Immature natural killer cell (primary cell): ENCODE measurements at regions not wholly inside any gene's neighbourhood (a gene's known extent, or its start where the extent isn't known, plus 50 kb on each side); places are given as distances from the start of the nearest gene placed in this dataset.
"Not testable (repeated sequence)": the region's sequence is repeated elsewhere in the genome, so short reads cannot be mapped to it uniquely, and the experiment has no call there.

Experiments
- DNase-seq, 3 donors: peaks; one replicate each; pipeline ENCODE4 v3.0.0; 2022; ENCODE audit warnings: mixed read lengths in 1 of 3
- H3K27ac Mint-ChIP-seq, 6 donors: one replicate each; pipeline ENCODE4 v1.8.0; 2020; ENCODE audit warnings: mixed read lengths in 6 of 6, mild to moderate bottlenecking in 5 of 6, inconsistent platforms in 4 of 6, moderate library complexity in 3 of 6
- H3K27me3 Mint-ChIP-seq, 3 donors: one replicate each; pipeline ENCODE4 v1.8.0; 2020 to 2021; ENCODE audit warnings: low read depth in 3 of 3, mild to moderate bottlenecking in 3 of 3, mixed read lengths in 3 of 3, moderate library complexity in 3 of 3, inconsistent platforms in 1 of 3
- H3K36me3 Mint-ChIP-seq, 3 donors: one replicate each; pipeline ENCODE4 v1.8.0; 2020; ENCODE audit warnings: mixed read lengths in 3 of 3, inconsistent platforms in 2 of 3, mild to moderate bottlenecking in 2 of 3
- H3K4me1 Mint-ChIP-seq, 2 donors: one replicate each; pipeline ENCODE4 v1.8.0; 2020; ENCODE audit warnings: inconsistent platforms in 2 of 2, mild to moderate bottlenecking in 2 of 2, mixed read lengths in 2 of 2, moderate library complexity in 1 of 2
- H3K4me3 Mint-ChIP-seq, 5 donors: one replicate each; pipeline ENCODE4 v1.8.0; 2020; ENCODE audit warnings: mild to moderate bottlenecking in 5 of 5, mixed read lengths in 5 of 5, inconsistent platforms in 3 of 5, moderate library complexity in 3 of 5
- H3K9me3 Mint-ChIP-seq, 6 donors: one replicate each; pipeline ENCODE4 v1.8.0; 2020; ENCODE audit warnings: mild to moderate bottlenecking in 6 of 6, mixed read lengths in 6 of 6, inconsistent platforms in 4 of 6, moderate library complexity in 3 of 6

GRCh38 chr10:5291501-5292195 is 73.1 kb upstream of the UCN3 start:
- Mint-ChIP-seq H3K9me3 (peaks cover 0 to 3% (median 0%) of the 10 kb centered on the region in 6 donors), H3K4me1 (peaks cover 88% of the 10 kb centered on the region in 2 donors), H3K27me3 (peaks cover 7 to 11% (median 8%) of the 10 kb centered on the region in 3 donors), H3K36me3 (peaks cover 9 to 25% (median 15%) of the 10 kb centered on the region in 3 donors), H3K4me3 (peak overlapping the region; percentile 84 to 94 (median 93)), H3K27ac (peak overlapping the region; percentile 97 to 99 (median 98))
- DNase-seq: peak; percentile 60 to 71 (median 63)

DNA sequence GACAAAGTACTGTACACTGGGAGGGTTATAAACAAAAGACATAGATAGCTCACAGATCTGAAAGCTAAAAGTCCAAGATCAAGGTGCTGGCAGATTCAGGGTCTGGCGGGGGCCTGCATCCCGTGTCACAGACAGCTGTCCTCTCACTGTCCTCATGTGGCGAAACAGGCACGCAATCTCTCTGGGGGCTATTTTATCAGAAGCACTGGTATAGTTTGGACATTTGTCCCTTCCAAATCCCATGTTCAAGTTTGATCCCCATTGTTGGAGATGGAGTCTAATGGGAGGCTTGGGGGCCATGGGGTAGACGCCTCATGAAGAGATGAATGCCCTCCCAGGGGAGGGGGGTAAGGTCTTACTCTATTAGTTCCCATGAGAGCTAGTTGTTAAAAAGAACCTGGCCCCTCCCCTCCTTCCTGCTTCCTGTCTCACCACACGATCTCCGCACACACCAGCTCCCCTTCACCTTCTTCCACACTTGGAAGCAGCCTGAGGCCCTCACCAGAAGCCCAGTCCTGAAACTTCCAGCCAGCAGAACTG is 72.5 kb upstream of the UCN3 start:
- H3K4me3 Mint-ChIP-seq: peak overlapping the region; percentile 84 to 94 (median 93)

GRCh38 chr10:5292970-5293369 is 71.8 kb upstream of the UCN3 start:
- peaks cover 7 to 11% (median 8%) of the 10 kb centered on the region in 3 donors for H3K27me3 Mint-ChIP-seq
- peak overlapping the region; percentile 96 to 99 (median 98) for H3K27ac Mint-ChIP-seq
- peaks cover 9 to 25% (median 13%) of the 10 kb centered on the region in 3 donors for H3K36me3 Mint-ChIP-seq
- not testable (repeated sequence) for DNase-seq, H3K9me3 Mint-ChIP-seq
- H3K4me1 Mint-ChIP-seq: peaks cover 95 to 96% of the 10 kb centered on the region in 2 donors
- peak overlapping the region; percentile 84 to 94 (median 93) for H3K4me3 Mint-ChIP-seq

More for the DNA sequence above, 72.5 kb upstream of the UCN3 start:
- Mint-ChIP-seq H3K9me3 (peaks cover 0 to 3% (median 0%) of the 10 kb centered on the region in 6 donors), H3K27me3 (peaks cover 7 to 11% (median 8%) of the 10 kb centered on the region in 3 donors), H3K36me3 (peaks cover 9 to 22% (median 9%) of the 10 kb centered on the region in 3 donors), H3K27ac (peak overlapping the region; percentile 97 to 99 (median 98)), H3K4me1 (peaks cover 89% of the 10 kb centered on the region in 2 donors)
- peak; percentile 29 to 33 (median 32) for DNase-seq

DNA sequence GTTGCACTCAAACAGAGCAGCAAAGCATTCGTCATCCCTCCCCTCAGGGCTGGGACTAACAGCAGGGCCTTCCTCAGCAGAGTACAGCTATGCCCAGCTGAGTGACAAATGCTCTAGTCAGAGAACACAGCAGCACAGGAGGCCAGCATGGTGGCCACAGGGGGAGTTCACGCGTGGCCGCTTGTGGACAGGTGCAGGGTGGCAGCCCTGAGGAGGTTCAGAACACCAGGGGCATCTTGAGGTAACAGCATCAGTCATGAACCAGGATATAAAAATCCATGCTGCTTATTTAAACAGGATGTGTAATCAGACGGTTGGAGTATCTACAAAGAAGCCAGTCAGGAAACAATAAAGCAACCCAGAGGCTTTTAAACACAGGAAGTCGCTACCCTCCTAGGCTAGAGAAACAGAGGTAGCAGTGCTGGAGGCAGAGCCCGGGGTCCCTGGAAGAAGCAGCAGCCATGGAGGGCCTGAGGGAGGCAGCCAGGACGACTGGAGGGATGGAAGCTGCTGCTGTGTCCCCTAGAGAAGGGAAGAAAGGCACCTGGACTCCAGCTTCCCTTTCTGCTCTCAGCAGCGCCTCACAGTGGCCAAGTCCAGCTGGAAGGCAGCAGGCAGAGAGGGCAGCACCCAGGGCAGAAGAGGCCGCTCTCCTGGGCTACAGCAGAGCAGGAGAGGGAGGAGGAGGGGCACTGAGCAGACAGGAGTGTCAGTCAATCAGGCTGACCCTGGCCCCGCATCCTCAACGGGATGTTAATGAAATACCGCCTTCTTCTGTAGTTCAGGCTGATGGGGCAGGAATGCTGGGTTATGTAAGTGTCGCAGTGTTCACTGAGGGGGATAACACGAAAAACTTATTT is 70.8 kb upstream of the UCN3 start:
- DNase-seq: peak; percentile 41 to 56 (median 46)
- Mint-ChIP-seq H3K27me3 (peaks cover 7 to 11% (median 8%) of the 10 kb centered on the region in 3 donors), H3K4me3 (peak overlapping the region; percentile 84 to 94 (median 93)), H3K9me3 (peaks cover 0 to 3% (median under 1%) of the 10 kb centered on the region in 6 donors), H3K27ac (peak overlapping the region; percentile 96 to 99 (median 98)), H3K4me1 (peaks cover 97% of the 10 kb centered on the region in 2 donors), H3K36me3 (peaks cover 4 to 24% (median 13%) of the 10 kb centered on the region in 3 donors)

GRCh38 chr10:5297466-5297865 is 67.3 kb upstream of the UCN3 start:
- H3K9me3 Mint-ChIP-seq: peaks cover 0 to 3% (median under 1%) of the 10 kb centered on the region in 6 donors
- H3K27ac Mint-ChIP-seq: peak overlapping the region; percentile 96 to 99 (median 98)
- peak; percentile 73 to 77 (median 74) for DNase-seq
- peaks cover 83 to 92% of the 10 kb centered on the region in 2 donors for H3K4me1 Mint-ChIP-seq
- H3K36me3 Mint-ChIP-seq: peaks cover 10 to 32% (median 31%) of the 10 kb centered on the region in 3 donors
- H3K4me3 Mint-ChIP-seq: peak overlapping the region; percentile 70 to 94 (median 77)
- H3K27me3 Mint-ChIP-seq: peaks cover 4 to 6% (median 5%) of the 10 kb centered on the region in 3 donors

DNA sequence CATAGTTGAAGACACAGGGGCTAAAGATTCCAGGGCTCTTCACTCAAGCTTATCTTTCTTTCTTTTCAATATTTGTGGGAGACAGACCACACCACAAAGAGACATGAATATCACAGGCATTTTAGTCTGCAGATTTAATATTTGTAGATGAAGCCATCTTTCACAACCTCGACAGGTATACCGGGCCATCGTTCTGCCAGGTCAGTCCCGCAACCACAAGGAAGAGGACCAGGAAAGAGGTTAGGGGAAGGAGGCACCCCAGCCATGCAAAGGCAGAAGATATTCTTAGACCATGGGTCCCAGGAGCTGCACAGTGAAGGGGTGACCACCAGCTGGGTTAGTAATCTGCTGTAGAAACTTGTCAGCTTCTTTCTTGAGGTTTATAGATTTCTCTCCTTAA is 66.8 kb upstream of the UCN3 start:
- H3K27ac Mint-ChIP-seq: peak overlapping the region; percentile 96 to 99 (median 98)
- H3K4me3 Mint-ChIP-seq: peak overlapping the region; percentile 70 to 94 (median 77)
- DNase-seq: no peak
- H3K27me3 Mint-ChIP-seq: peaks cover 2 to 6% (median 3%) of the 10 kb centered on the region in 3 donors
- peaks cover 77 to 87% of the 10 kb centered on the region in 2 donors for H3K4me1 Mint-ChIP-seq
- peaks cover 10 to 32% (median 32%) of the 10 kb centered on the region in 3 donors for H3K36me3 Mint-ChIP-seq
- peaks cover 0 to 3% (median under 1%) of the 10 kb centered on the region in 6 donors for H3K9me3 Mint-ChIP-seq

DNA sequence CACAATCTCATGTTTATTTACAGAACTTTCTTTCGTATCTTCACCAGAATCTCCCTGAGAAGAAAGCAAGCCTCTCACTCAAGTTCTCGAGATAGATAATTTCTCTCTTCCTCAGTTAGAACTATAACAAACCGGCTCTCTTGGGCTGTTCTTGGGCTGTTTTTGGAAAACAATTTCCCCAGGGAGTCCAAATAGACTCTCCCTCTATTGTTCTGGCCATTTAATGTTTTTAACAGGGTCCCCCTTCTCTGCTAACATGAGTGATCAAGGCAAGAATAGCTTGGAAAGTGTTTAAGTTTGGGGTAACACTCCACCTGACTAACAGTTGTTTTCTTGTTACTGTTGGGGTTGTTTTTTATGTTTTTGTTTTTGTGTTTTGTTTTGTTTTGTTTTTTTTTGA is 64.8 kb upstream of the UCN3 start:
- Mint-ChIP-seq H3K27ac (peak overlapping the region; percentile 96 to 99 (median 98)), H3K4me3 (peak overlapping the region in 1 of 5 donors; percentile 94), H3K4me1 (peaks cover 59 to 70% of the 10 kb centered on the region in 2 donors), H3K27me3 (peaks cover 0 to 2% (median 0%) of the 10 kb centered on the region in 3 donors), H3K9me3 (peaks cover 5 to 15% (median 8%) of the 10 kb centered on the region in 6 donors), H3K36me3 (peaks cover 23 to 36% (median 32%) of the 10 kb centered on the region in 3 donors)
- no peak for DNase-seq

- H3K4me1 Mint-ChIP-seq: peaks cover 23 to 34% of the 10 kb centered on the region in 2 donors
- peak overlapping the region in 2 of 6 donors; percentile 47 to 65 for H3K27ac Mint-ChIP-seq
- DNase-seq: no peak
- H3K9me3 Mint-ChIP-seq: peaks cover 4 to 15% (median 9%) of the 10 kb centered on the region in 6 donors
- peaks cover 25 to 42% (median 28%) of the 10 kb centered on the region in 3 donors for H3K36me3 Mint-ChIP-seq
- H3K27me3 Mint-ChIP-seq: no peaks in the 10 kb centered on the region
- no peak overlapping the region for H3K4me3 Mint-ChIP-seq
Measured at GRCh38 chr10:5303504-5303903, 61.3 kb upstream of the UCN3 start.

- Mint-ChIP-seq H3K4me1 (peaks cover 9 to 25% of the 10 kb centered on the region in 2 donors), H3K27me3 (no peaks in the 10 kb centered on the region), H3K4me3 (no peak overlapping the region), H3K9me3 (peaks cover 4 to 15% (median 9%) of the 10 kb centered on the region in 6 donors), H3K27ac (no peak overlapping the region), H3K36me3 (peaks cover 23 to 38% (median 28%) of the 10 kb centered on the region in 3 donors)
- no peak for DNase-seq
Measured at GRCh38 chr10:5305374-5305773, 59.4 kb upstream of the UCN3 start.

DNA sequence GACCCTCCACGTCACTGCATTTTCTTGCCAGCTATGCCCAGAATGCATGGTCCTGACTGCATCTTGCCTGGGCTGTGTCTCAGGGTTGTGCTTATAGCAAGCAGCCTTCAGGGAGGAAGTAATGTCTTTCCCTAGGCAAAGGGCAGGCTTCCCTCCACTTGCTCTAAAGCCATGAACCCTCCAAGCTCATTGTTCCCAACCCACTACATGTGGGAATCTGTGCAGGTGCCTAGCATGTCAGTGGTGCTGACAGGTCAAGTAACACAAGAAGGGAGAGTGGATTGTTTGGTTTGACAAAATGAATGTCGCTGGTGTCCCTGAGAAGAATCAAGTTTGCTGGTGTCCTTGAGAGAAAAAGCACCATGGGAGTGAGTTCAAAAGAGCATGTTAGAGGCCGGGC is 53.9 kb upstream of the UCN3 start:
- Mint-ChIP-seq H3K4me3 (peak overlapping the region in 2 of 5 donors; percentile 3 to 18), H3K36me3 (peaks cover 4 to 11% (median 6%) of the 10 kb centered on the region in 3 donors), H3K9me3 (peaks cover 0 to 3% (median 0%) of the 10 kb centered on the region in 6 donors), H3K27me3 (peaks cover 0 to 3% (median 0%) of the 10 kb centered on the region in 3 donors), H3K4me1 (peaks cover 49 to 61% of the 10 kb centered on the region in 2 donors), H3K27ac (peak overlapping the region in 2 of 6 donors; percentile 56 to 77)
- DNase-seq: no peak

DNA sequence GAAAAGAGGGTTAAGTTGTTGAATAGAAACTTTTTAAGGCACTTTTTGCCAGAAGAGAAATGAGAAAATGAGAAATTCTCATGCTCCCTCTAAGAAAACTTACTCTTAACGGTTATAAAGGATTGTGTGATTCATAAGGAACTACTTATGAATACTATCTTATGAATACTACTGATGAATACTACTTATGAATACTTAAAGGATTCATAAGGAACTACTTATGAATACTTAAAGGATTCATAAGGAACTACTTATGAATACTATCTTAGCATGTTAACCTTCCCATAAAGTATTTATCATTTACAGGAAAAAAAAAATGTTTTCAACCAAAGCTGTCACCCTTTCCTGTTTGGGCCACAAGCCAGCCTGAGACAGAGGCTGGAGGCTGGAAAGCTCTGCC is 53.1 kb upstream of the UCN3 start:
- Mint-ChIP-seq H3K4me3 (peak overlapping the region in 1 of 5 donors; percentile 14), H3K9me3 (no peaks in the 10 kb centered on the region), H3K27me3 (peaks cover 0 to 3% (median 0%) of the 10 kb centered on the region in 3 donors), H3K4me1 (peaks cover 56 to 68% of the 10 kb centered on the region in 2 donors), H3K36me3 (peaks cover 4 to 6% (median 6%) of the 10 kb centered on the region in 3 donors), H3K27ac (peak overlapping the region in 4 of 6 donors; percentile 16 to 77 (median 68))
- no peak for DNase-seq

DNA sequence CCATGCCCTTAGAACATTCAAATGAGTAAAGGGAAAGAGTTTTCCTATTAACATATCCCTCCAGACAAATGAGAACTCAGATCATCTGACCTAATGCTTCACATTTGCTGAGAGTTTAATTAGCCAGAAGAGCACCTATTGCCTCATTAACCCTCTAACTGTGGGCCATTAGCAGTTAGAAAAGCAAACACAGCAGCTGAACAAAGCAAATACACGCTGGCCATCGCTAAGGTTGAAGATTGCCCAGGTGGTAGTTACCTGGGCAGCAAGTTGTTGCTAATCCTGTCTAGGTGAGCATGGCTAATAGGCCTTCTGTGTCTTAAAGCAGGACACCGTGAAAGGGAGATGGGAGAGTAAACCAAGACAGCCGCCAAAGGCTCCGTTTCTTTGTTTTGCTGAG is 49.9 kb upstream of the UCN3 start:
- Mint-ChIP-seq H3K4me3 (peak overlapping the region; percentile 59 to 78 (median 66)), H3K27ac (peak overlapping the region; percentile 71 to 88 (median 80)), H3K4me1 (peaks cover 80 to 94% of the 10 kb centered on the region in 2 donors), H3K27me3 (peaks cover 0 to 3% (median 0%) of the 10 kb centered on the region in 3 donors), H3K9me3 (peaks cover 0 to 2% (median 0%) of the 10 kb centered on the region in 6 donors), H3K36me3 (peaks cover 0 to 6% (median 5%) of the 10 kb centered on the region in 3 donors)
- DNase-seq: no peak
